Mononuclear cell (primary cell): ENCODE measurements at regions not wholly inside any gene's neighbourhood (a gene's known extent, or its start where the extent isn't known, plus 50 kb on each side); places are given as distances from the start of the nearest gene placed in this dataset.

Source experiments
- H3K27me3 ChIP-seq: 2 replicates; pipeline ENCODE4 v1.6.0; 2011; ENCODE audit warnings: low read length, control low read depth; ENCODE audit not compliant: insufficient read depth
- H3K4me1 ChIP-seq: 2 replicates; pipeline ENCODE4 v1.5.1; 2011; ENCODE audit warnings: mild to moderate bottlenecking, low read length, control low read depth; ENCODE audit not compliant: insufficient read depth
- H3K4me3 ChIP-seq: 2 replicates; pipeline ENCODE4 v1.5.1; 2011; ENCODE audit warnings: mild to moderate bottlenecking, low read length, moderate library complexity
- H3K9me3 ChIP-seq: 2 replicates; pipeline ENCODE4 v1.5.1; 2011; ENCODE audit warnings: low read depth, mild to moderate bottlenecking, control low read depth, low read length

DNA sequence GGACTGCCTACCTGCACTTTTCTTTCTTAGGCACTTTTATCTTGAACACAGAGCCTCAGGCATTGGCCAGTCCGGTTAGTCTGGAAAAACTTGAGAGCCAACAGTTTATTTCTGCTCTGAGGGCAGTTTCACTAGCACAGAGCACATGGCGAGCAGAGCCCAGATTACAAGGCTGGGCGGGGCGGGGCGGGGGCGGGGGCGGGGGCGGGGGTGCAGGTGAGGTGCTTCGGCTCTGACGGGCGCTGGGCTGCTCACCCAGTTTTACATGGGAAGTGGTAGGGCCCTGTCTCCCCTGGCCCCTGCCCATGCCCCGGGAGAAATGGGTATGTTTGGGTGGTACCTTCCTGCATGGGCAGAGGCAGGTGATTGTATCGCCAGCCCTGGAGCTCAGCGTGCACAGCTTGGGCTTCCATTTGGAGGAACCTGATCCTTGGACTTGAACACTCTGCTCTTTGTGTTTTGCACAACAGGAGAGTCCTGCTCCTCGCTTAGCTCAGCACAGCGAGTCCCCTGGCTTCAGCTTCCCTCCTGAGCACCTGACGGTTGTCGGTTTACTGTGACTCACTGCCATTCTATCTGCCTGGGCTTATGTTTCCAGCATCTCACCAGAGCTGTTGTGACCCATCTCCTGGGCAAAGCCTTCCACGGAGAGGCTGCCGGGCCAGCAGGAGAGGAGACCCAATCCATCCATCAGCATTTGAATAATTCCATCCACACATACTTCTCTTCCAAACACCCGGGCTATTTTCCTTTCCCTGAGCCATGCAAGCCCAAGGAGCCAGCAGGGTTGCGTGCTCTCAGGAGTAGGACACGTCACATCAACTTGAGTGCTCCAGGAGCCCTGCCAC lies 108.5 kb downstream of the ARF6 start:
- Histone ChIP-seq H3K27me3 (no peaks in the 10 kb centered on the region), H3K9me3 (no peaks in the 10 kb centered on the region), H3K4me1 (peaks cover 74% of the 10 kb centered on the region), H3K4me3 (no peak overlapping the region)

DNA sequence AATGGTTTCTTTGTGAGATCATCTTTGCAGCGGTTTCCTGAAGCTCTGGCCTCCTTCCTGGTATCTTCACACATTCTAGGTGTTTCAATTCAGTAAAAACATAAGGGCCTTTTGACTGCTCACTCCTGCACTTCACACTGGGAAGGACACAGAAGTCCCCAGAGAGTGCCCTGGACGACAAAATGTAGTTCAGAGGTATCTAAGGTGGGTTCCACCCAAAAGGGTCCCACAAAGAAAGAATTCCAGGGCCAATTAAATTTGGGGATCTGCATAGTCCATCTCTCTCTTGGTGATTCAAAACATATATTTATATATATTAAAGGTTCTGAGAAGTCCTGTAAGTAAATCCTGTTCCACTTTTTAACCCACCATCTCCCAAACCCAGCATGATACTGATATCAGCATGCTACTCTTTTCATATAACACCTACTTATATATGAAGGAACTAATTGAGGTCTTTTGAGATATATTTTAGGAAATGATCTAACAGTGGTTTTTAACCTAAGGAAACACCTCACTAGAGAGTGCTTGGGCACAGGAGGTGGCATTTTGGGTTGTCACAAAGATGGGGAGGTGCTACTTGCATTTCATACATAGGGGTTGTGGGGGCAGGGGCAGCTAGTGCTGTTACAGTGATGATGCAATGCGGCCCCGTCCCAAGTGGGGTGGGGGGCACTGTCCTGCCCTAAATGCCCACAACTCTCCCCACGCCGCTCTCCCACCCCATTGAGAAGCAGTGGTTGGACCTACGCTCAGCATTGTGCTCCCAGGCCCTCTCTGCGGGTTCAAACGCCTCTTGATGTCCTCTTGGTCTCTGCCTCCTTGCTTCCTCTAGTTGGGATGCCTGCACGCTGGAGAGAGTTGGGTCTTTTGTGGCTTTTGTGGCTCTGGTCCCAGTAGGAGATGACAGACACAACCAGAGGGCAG lies 109.4 kb downstream of the ARF6 start:
- Histone ChIP-seq H3K4me1 (peaks cover 74% of the 10 kb centered on the region), H3K4me3 (peak overlapping the region; percentile 45), H3K27me3 (no peaks in the 10 kb centered on the region), H3K9me3 (no peaks in the 10 kb centered on the region)

DNA sequence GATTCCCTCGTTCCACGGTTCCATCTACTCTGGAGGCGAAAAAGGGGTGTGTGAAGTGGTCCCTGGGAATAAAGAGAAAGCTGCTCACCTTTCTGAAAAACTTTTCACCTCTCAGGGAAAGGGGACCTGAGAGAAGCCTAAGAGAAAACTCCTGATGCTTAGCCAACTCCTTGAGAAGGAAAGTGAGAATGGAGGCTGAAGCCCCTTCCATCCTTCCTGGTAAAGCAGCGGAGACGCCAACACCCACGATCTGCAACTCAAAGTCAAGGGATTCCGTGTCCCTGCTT lies 110.0 kb downstream of the ARF6 start:
- Histone ChIP-seq H3K4me1 (peaks cover 72% of the 10 kb centered on the region), H3K9me3 (no peaks in the 10 kb centered on the region), H3K27me3 (no peaks in the 10 kb centered on the region), H3K4me3 (peak overlapping the region; percentile 45)

DNA sequence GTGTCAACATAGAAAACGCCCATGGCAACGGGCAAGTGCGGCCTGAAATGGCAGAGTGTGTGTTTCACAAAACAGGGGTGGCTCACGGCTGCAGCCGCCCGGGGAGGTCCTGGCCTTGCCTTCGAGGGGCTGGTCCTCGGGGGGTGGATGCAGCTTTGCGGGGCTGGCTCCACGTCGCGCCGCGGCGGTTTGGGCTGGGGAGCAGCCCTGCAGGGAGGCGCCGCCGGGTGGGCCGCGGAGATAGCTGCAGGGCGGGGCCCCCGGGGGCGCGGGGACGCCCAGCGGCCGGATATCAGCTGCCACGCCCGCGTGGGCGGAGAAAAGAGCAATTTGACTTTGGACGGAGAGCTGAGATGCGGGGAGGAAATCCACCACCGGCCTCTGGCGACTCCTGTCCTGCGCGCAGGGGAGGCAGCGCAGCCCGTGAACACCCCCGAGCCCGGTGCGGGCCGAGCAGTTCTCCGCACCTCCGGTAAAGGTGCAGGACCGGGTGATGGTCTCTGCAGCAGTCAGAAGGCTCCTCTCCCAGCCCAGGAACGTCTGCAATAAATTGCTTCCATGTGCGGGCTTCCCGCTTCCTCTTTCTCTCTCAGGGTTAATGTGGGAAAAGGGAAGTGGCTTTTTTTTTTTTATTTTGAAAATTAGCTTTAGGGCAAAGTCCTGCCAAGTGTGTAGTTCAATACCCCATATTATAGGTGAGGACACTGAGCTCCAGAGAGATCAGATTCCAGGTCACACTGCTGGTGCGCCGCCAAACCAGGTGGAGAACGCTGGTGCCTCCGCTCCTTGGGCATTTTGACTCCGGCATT lies 110.5 kb downstream of the ARF6 start:
- no peaks in the 10 kb centered on the region for H3K9me3 ChIP-seq
- peak overlapping the region; percentile 45 for H3K4me3 ChIP-seq
- H3K4me1 ChIP-seq: peaks cover 72% of the 10 kb centered on the region
- no peaks in the 10 kb centered on the region for H3K27me3 ChIP-seq

DNA sequence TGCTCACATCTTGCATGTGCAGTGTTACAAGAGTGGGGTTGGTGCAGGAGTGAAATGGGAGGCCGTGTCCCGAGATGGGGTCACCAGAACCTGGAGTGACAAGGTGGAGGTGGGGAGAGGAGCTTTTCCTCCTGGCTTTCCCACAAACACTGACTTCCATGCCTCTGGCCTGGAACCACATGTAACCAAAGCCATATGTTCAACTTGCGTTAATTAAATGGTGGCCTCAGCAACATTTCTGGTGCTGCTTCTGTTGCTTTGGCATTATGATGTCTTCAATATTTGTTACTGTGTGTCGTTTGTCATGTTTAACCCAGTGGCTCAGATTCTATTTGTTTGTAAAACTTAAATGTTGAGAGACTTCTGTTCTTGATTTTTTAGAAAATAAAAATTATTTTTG lies 110.2 kb downstream of the VCPKMT start:
- Histone ChIP-seq H3K9me3 (no peaks in the 10 kb centered on the region), H3K27me3 (no peaks in the 10 kb centered on the region), H3K4me3 (no peak overlapping the region), H3K4me1 (peaks cover 59% of the 10 kb centered on the region)

DNA sequence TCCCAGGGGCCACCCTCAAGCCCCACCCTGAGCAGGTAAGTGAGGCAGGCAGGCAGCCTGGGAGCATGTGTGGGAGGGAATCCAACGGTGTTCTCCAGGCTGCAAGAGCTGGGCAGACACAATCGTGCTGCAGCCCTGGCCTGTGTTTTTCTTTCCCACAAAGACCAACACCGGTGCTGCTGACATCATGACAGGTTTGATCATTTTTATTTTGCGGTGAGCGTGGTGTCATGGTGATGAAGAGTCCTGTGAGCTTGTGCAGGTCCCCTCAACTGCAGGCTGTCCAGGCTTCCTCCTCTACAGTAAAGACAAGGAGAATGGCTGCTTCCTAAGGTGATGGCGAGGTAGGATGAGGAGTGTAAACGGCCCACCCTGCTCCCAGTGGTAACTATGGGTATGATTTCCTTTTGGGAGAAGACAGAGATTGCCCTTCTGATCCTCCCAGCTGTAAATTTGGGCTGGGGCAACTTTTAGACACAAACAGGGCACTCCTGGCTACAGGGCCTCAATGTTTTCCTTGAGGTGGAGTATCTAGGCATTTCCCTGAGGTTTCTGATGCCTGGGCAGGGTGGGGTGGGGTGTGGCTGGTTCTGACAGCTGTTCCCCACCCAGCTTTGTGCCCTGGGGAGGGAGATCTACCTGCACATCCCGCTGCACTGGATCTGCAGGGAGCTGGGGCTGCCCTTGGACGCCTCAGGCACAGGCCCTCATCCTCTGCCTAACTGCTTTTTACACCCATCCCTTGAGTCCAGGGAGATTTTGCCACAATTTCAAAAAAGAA lies 109.1 kb downstream of the VCPKMT start:
- no peaks in the 10 kb centered on the region for H3K9me3 ChIP-seq
- H3K4me1 ChIP-seq: peaks cover 47% of the 10 kb centered on the region
- no peaks in the 10 kb centered on the region for H3K27me3 ChIP-seq
- H3K4me3 ChIP-seq: no peak overlapping the region

DNA sequence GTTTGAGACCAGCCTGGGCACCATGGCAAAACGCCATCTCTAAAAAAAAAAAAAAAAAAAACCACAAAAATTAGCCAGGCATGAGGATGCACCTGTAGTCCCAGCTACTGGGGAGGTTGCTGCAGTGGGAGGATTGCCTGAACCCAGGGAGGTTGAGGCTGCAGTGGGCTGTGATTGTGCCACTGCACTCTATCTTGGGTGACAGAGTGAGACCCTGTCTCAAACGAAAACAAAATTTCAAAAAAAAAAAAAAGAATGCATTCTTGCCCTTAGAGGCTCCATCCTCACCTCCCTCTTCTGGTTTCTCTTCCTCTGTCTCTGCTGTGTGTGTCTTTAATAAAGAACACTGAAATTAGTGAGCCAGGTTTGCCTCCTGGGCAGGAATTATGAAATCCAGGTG lies 107.8 kb downstream of the VCPKMT start:
- Histone ChIP-seq H3K9me3 (no peaks in the 10 kb centered on the region), H3K4me1 (peaks cover 35% of the 10 kb centered on the region), H3K4me3 (no peak overlapping the region), H3K27me3 (no peaks in the 10 kb centered on the region)

DNA sequence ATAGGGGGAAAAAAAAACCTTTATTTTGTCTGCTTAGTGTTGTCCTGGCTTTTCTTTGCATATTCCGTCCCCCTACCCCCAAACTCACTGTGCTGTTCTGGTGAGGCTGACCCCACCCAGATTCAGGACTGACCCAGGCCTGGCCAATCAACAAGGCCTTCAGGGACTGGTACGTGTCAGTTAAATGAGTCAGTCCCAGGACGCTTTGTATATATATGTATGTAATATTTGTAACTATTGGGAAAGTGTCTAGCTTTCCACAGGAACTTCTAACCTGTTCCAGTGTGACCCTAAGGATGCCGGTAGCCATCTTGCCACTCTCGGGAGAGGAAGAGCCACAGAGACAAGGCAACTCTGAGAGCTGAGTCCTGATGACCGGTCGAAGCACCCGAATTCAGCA lies 107.4 kb downstream of the VCPKMT start:
- no peak overlapping the region for H3K4me3 ChIP-seq
- peaks cover 31% of the 10 kb centered on the region for H3K4me1 ChIP-seq
- H3K27me3 ChIP-seq: no peaks in the 10 kb centered on the region
- no peaks in the 10 kb centered on the region for H3K9me3 ChIP-seq

DNA sequence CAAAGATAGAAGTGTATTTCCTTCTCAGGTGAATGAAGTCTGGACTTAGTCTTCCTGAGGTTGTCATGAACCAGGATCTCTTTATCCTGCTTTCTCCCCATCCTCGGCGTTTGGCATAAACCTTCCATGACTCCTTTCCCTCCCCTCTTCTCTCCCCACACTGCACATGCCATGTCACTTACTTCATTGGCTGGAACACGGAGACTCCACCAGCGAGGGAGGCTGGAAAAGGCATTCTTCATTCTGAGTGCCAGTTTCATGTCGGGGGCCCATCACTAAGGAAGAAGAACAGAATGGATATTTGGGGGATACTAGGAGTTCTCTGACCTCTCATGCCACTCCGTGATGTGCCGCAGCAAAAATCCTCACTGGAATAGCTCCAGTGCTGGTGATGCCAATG lies 105.6 kb downstream of the VCPKMT start:
- Histone ChIP-seq H3K9me3 (no peaks in the 10 kb centered on the region), H3K27me3 (no peaks in the 10 kb centered on the region)

DNA sequence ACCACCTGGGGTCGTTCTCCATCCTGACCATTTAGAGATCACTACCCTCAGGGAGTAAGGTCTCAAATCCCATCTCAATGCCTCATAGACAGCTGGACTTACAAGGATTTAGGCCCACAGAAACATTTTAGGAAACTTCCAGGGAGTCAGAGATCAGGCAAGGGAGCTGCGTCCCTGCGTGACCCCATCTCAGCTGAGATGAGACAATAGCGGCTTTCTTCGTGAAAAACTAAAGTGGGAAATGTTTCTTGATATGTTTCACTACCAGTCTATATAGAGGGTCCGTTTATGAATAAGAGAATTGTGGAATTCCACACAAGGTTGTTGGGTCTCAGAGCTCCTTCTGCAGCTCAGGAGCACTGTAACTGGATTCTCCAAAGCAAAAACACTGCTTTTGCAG lies 105.1 kb downstream of the VCPKMT start:
- Histone ChIP-seq H3K27me3 (no peaks in the 10 kb centered on the region), H3K4me3 (no peak overlapping the region), H3K9me3 (no peaks in the 10 kb centered on the region), H3K4me1 (peaks cover 25% of the 10 kb centered on the region)

More for the DNA sequence above, 105.6 kb downstream of the VCPKMT start:
- H3K4me3 ChIP-seq: no peak overlapping the region
- peaks cover 25% of the 10 kb centered on the region for H3K4me1 ChIP-seq

DNA sequence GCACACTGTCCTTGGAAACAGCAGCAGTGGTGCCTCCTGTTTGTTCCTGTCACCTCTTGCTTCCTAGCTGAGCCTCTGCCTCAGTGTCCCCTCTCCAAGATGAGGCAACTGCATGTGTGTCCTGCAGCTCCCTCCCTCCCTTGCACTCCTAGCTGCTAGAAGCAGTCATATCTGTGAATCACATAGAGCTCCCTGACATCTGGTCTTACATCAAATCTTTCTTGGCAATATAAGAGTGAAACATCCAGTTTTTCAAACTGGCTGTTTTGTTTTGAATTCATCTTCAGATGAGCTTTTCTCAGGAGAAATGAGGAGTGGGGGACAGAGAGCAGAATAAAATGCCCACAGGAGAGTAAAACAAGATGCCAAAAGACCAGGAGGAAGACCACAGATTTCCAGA lies 103.7 kb downstream of the VCPKMT start:
- Histone ChIP-seq H3K4me3 (no peak overlapping the region), H3K27me3 (no peaks in the 10 kb centered on the region), H3K9me3 (no peaks in the 10 kb centered on the region), H3K4me1 (peaks cover 25% of the 10 kb centered on the region)

DNA sequence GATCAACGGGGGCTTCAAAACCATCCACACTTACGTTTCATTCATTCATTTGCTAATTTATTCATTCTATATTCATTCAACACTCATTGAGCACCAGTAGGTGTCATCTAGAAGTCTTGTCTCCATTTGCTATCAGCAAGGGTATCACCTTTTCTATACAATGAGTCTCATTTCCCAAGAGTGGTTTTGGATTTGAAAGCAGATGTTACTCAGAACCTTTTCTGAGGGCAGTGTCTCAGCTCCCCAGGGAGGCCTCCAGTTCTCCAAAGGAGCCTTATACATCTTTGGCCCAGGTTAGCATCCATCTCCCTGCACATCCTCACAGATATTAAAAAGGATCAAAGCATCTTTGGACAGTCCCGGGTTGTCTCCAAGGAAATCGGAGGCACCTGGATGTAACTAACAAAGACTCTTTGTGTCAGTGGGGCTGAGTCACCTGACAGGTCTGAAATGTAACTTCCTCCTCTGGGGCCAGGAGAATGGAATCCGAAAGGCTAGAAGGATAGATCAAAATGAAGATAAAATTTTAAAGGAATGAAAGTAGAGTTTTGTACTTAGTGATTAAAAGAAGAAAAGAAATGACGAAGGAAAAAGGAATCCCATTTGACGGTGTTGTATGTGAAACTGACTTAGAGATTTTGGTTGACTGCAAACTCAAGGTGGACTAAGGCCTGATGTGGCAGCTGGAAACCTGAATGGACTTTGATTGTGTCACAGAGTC lies 103.0 kb downstream of the VCPKMT start:
- H3K27me3 ChIP-seq: no peaks in the 10 kb centered on the region
- peaks cover 20% of the 10 kb centered on the region for H3K4me1 ChIP-seq
- no peaks in the 10 kb centered on the region for H3K9me3 ChIP-seq
- no peak overlapping the region for H3K4me3 ChIP-seq

DNA sequence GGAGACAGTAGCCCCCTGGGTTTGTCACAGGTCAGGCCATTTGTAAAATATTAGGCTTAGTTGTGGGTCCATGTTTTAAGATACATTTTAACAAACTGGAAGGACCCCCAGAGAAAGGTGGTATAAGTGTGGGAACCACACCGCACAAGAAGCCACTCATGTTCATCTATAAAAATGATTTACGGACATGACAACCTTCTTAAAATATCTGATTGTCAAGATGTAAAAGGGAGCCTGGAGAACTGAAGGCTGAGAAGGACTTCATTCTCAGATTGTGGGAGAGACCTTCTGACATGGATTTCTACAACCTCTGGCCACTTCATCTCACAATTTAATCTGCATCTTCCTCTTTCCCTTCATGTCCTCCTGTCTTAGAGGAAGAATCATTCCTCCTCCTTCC lies 102.4 kb downstream of the VCPKMT start:
- Histone ChIP-seq H3K27me3 (no peaks in the 10 kb centered on the region), H3K9me3 (no peaks in the 10 kb centered on the region)

More for the DNA sequence above, 102.4 kb downstream of the VCPKMT start:
- no peak overlapping the region for H3K4me3 ChIP-seq
- peaks cover 14% of the 10 kb centered on the region for H3K4me1 ChIP-seq
